Natural killer cell (primary cell): ENCODE measurements at regions not wholly inside any gene's neighbourhood (a gene's known extent, or its start where the extent isn't known, plus 50 kb on each side); places are given as distances from the start of the nearest gene placed in this dataset.

Experiments used
- ATAC-seq, 3 donors: fragments of 150-1000 bp in 2 of 3; fragments of 200-7000 bp in 1 of 3; cut with Tn5 transposase; 1 replicate in 1 of 3; 2 replicates in 2 of 3; pipeline ENCODE4 v1.10.0; 2021; ENCODE audit warnings: mild to moderate bottlenecking in 2 of 3, moderate library complexity in 2 of 3
- DNase-seq, 2 donors: peaks; one replicate each; pipeline versions ENCODE4 v3.0.0 to v3.0.0-alpha.2; 2013 to 2021; ENCODE audit warnings: mixed read lengths in 1 of 2
- H3K27ac ChIP-seq: one replicate; pipeline ENCODE4 v1.5.1; 2013; ENCODE audit warnings: mild to moderate bottlenecking, low read length
- H3K27me3 ChIP-seq: one replicate; pipeline ENCODE4 v1.6.1; 2013; ENCODE audit warnings: low read length; ENCODE audit not compliant: control insufficient read depth, insufficient read depth
- H3K36me3 ChIP-seq: one replicate; pipeline ENCODE4 v1.6.1; 2013; ENCODE audit warnings: low read length; ENCODE audit not compliant: control insufficient read depth, insufficient read depth
- H3K4me1 ChIP-seq: one replicate; pipeline ENCODE4 v1.6.1; 2013; ENCODE audit warnings: low read length; ENCODE audit not compliant: control insufficient read depth, insufficient read depth
- H3K4me3 ChIP-seq: one replicate; pipeline ENCODE4 v1.5.1; 2013; ENCODE audit warnings: low read length
- H3K9me3 ChIP-seq: one replicate; pipeline ENCODE4 v1.6.1; 2013; ENCODE audit warnings: low read length; ENCODE audit not compliant: control insufficient read depth, insufficient read depth
- H3K27ac Mint-ChIP-seq, 2 donors: one replicate each; pipeline ENCODE4 v1.8.0; 2022; ENCODE audit warnings: mild to moderate bottlenecking in 2 of 2, mixed read lengths in 2 of 2, moderate library complexity in 1 of 2
- H3K27me3 Mint-ChIP-seq, 2 donors: one replicate each; pipeline ENCODE4 v1.8.0; 2022; ENCODE audit warnings: low read depth in 2 of 2, mixed read lengths in 2 of 2
- H3K36me3 Mint-ChIP-seq: one replicate; pipeline ENCODE4 v1.8.0; 2022; ENCODE audit warnings: mixed read lengths
- H3K4me1 Mint-ChIP-seq, 2 donors: one replicate each; pipeline ENCODE4 v1.8.0; 2022; ENCODE audit warnings: mixed read lengths in 2 of 2
- H3K4me3 Mint-ChIP-seq: one replicate; pipeline ENCODE4 v1.8.0; 2022; ENCODE audit warnings: mild to moderate bottlenecking, moderate library complexity, mixed read lengths
- H3K9me3 Mint-ChIP-seq, 2 donors: one replicate each; pipeline ENCODE4 v1.8.0; 2022; ENCODE audit warnings: mixed read lengths in 2 of 2
- WGBS: methylation state at CpG from one replicate; pipeline ENCODE4 v1.1.7; 2013; ENCODE audit warnings: missing lambda C conversion rate; ENCODE audit not compliant: insufficient coverage; 5-methylcytosine and 5-hydroxymethylcytosine counted together
- intact Hi-C: fragments of 100-400 bp; cut with micrococcal nuclease; formaldehyde crosslinking; loops from one replicate; pipeline ENCODE4 v1.14.2; 2022
- TF ChIP-seq, protein P1 (sequence below): fragments of 200-600 bp; IDR thresholded peaks from one replicate; pipeline ENCODE4 v1.8.0; 2022; ENCODE audit warnings: antibody characterized with exemption

DNA sequence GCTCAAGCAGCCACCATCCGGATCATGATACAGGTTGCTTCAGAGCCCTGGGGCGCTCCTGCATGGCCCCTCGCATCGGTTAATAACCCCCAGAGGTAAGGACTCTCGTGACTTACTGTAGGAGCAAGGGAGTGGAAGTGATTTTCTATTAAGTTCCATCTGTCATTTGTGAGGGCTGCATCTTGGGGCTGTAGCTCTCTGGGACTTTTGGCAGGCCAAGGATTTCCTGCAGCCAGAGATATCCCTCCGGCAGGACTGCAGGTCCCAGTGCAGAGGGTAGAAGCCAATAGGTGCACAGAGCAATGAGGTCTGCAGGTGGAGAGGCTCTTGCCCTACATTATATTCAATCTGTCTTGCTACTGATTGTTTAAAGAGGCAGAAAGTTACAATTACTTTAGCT, 356.8 kb upstream of the ADARB2 start:
- ATAC-seq (no peak), DNase-seq (no peak)
- H3K36me3 Mint-ChIP-seq, result no peaks in the 10 kb centered on the region
- Histone ChIP-seq H3K27me3 (no peaks in the 10 kb centered on the region), H3K36me3 (no peaks in the 10 kb centered on the region), H3K9me3 (no peaks in the 10 kb centered on the region), H3K27ac (no peak overlapping the region), H3K4me3 (no peak overlapping the region), H3K4me1 (no peaks in the 10 kb centered on the region)
- no peaks in the 10 kb centered on the region for H3K27me3 Mint-ChIP-seq
- H3K27ac Mint-ChIP-seq, result no peak overlapping the region
- intact Hi-C loops, result no loop called here
- H3K4me1 Mint-ChIP-seq, result no peaks in the 10 kb centered on the region
- no peak overlapping the region for H3K4me3 Mint-ChIP-seq
- 86% methylated on average over 6 of the region's 6 CpGs for WGBS
- H3K9me3 Mint-ChIP-seq, result no peaks in the 10 kb centered on the region
- TF ChIP-seq, protein P1, sequence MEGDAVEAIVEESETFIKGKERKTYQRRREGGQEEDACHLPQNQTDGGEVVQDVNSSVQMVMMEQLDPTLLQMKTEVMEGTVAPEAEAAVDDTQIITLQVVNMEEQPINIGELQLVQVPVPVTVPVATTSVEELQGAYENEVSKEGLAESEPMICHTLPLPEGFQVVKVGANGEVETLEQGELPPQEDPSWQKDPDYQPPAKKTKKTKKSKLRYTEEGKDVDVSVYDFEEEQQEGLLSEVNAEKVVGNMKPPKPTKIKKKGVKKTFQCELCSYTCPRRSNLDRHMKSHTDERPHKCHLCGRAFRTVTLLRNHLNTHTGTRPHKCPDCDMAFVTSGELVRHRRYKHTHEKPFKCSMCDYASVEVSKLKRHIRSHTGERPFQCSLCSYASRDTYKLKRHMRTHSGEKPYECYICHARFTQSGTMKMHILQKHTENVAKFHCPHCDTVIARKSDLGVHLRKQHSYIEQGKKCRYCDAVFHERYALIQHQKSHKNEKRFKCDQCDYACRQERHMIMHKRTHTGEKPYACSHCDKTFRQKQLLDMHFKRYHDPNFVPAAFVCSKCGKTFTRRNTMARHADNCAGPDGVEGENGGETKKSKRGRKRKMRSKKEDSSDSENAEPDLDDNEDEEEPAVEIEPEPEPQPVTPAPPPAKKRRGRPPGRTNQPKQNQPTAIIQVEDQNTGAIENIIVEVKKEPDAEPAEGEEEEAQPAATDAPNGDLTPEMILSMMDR, result no peak

DNA sequence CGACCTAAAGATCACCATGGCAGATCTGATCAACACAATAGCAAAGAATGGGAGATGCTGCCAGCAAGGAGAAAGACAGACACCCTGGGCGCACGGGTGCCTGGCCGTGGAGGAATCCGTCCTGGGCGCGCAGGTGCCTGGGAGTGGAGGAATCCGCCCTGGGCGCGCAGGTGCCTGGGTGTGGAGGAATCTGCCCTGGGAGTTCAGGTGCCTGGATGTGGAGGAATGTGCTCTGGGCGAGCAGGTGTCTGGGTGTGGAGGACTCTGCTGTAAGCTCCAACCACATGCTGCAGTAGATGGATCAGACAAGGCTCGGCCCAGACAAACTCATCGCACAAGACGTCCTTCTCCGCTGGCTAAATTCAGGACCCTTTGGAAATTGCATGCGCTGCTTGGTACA, 346.3 kb upstream of the ADARB2 start:
- H3K27ac Mint-ChIP-seq, result no peak overlapping the region
- TF ChIP-seq, protein P1, result no peak
- no peaks in the 10 kb centered on the region for H3K27me3 ChIP-seq
- H3K4me1 Mint-ChIP-seq, result no peaks in the 10 kb centered on the region
- H3K9me3 ChIP-seq, result no peaks in the 10 kb centered on the region
- H3K27me3 Mint-ChIP-seq, result peaks cover 0 to 2% of the 10 kb centered on the region in 2 donors
- no peak overlapping the region for H3K4me3 Mint-ChIP-seq
- DNase-seq, result no peak
- no peak for ATAC-seq
- no peak overlapping the region for H3K27ac ChIP-seq
- peaks cover 0 to 2% of the 10 kb centered on the region in 2 donors for H3K9me3 Mint-ChIP-seq
- no peaks in the 10 kb centered on the region for H3K4me1 ChIP-seq
- intact Hi-C loops, result no loop called here
- H3K4me3 ChIP-seq, result no peak overlapping the region
- H3K36me3 Mint-ChIP-seq, result no peaks in the 10 kb centered on the region
- WGBS, result 92% methylated on average over 16 of the region's 16 CpGs
- no peaks in the 10 kb centered on the region for H3K36me3 ChIP-seq

DNA sequence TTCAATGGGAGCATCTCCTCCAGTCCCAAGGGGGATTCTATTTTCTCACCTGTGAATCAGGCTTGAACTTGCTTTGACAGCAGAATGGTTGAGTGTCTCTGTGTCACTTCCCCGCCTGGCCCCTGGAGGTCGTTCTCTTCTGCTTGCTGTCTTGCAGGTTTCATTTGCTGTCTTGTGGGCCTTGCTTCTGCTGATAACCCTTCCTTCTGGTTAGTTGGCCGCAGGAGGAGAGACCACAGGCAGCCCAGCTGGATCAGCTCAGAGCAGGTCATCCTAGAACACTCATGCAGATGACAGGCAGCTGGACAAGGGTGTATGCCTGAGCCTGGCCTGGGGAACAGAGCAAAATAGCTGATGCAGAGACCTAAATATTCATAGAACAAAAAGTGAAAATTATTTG, 344.2 kb upstream of the ADARB2 start:
- 47% methylated on average over 3 of the region's 3 CpGs for WGBS
- Histone ChIP-seq H3K9me3 (no peaks in the 10 kb centered on the region), H3K27me3 (no peaks in the 10 kb centered on the region), H3K4me1 (no peaks in the 10 kb centered on the region), H3K4me3 (no peak overlapping the region), H3K27ac (no peak overlapping the region), H3K36me3 (no peaks in the 10 kb centered on the region)
- no peak overlapping the region for H3K27ac Mint-ChIP-seq
- ATAC-seq, result no peak
- H3K9me3 Mint-ChIP-seq, result peaks cover 0 to 2% of the 10 kb centered on the region in 2 donors
- TF ChIP-seq, protein P1, result no peak
- no peak for DNase-seq
- H3K4me1 Mint-ChIP-seq, result no peaks in the 10 kb centered on the region
- H3K36me3 Mint-ChIP-seq, result no peaks in the 10 kb centered on the region
- H3K27me3 Mint-ChIP-seq, result peaks cover 0 to 2% of the 10 kb centered on the region in 2 donors
- no peak overlapping the region for H3K4me3 Mint-ChIP-seq
- intact Hi-C loops, result no loop called here

DNA sequence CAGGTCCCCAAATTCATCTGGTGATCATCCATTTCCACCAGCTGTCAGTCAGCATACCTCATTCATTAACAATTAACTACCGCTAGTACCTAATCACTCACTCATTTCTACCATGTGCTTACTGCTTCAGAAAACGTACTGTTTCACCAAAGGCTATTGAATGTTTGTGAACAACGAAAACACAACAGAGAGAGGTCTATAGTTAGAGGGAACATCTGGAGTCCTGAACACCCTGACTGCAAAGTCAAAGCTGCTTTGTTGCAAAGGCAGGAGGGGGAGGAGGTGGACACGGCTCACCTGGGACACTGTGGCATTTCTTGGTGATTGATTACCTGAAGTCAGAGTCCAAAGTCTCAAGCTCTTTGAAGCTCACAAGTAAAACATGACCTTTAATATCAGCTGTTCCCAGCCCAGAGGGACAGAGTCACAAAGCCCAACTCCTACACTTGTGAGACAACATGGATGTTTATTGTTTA, 342.3 kb upstream of the ADARB2 start:
- intact Hi-C loops, result no loop called here
- no peak for ATAC-seq

More for the DNA sequence above, 342.3 kb upstream of the ADARB2 start:
- H3K9me3 ChIP-seq, result no peaks in the 10 kb centered on the region
- DNase-seq, result no peak
- no peak overlapping the region for H3K27ac ChIP-seq
- H3K4me1 Mint-ChIP-seq, result no peaks in the 10 kb centered on the region
- no peak overlapping the region for H3K4me3 ChIP-seq
- TF ChIP-seq, protein P1, result no peak
- H3K27me3 Mint-ChIP-seq, result no peaks in the 10 kb centered on the region
- no peaks in the 10 kb centered on the region for H3K9me3 Mint-ChIP-seq
- no peaks in the 10 kb centered on the region for H3K27me3 ChIP-seq
- no peaks in the 10 kb centered on the region for H3K36me3 Mint-ChIP-seq
- 79% methylated on average over 4 of the region's 4 CpGs for WGBS
- no peak overlapping the region for H3K4me3 Mint-ChIP-seq
- H3K4me1 ChIP-seq, result no peaks in the 10 kb centered on the region
- H3K36me3 ChIP-seq, result no peaks in the 10 kb centered on the region
- no peak overlapping the region for H3K27ac Mint-ChIP-seq
